ENCODE measurements at regions not wholly inside any gene's neighbourhood (a gene's known extent, or its start where the extent isn't known, plus 50 kb on each side); places are given as distances from the start of the nearest gene placed in this dataset.

DNA sequence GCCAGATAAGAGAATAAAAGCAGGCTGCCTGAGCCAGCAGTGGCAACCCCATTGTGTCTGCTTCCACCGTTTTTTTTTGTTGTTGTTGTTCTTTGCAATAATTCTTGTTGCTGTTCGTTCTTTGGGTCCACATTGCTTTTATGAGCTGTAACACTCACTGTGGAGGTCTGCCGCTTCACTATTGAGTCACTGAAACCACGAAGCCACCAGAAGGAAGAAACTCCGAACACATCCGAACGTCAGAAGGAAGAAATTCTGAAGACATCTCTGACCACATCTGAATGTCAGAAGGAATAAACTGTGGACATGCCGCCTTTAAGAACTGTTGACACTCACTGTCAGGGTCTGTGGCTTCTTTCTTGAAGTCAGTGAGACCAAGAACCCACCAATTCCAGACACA, 110.5 kb downstream of the PCDH18 start:
- TF ChIP-seq POLR2A (IDR thresholded peaks at IDR 0.05), result no peak
- TF ChIP-seq, protein P1, sequence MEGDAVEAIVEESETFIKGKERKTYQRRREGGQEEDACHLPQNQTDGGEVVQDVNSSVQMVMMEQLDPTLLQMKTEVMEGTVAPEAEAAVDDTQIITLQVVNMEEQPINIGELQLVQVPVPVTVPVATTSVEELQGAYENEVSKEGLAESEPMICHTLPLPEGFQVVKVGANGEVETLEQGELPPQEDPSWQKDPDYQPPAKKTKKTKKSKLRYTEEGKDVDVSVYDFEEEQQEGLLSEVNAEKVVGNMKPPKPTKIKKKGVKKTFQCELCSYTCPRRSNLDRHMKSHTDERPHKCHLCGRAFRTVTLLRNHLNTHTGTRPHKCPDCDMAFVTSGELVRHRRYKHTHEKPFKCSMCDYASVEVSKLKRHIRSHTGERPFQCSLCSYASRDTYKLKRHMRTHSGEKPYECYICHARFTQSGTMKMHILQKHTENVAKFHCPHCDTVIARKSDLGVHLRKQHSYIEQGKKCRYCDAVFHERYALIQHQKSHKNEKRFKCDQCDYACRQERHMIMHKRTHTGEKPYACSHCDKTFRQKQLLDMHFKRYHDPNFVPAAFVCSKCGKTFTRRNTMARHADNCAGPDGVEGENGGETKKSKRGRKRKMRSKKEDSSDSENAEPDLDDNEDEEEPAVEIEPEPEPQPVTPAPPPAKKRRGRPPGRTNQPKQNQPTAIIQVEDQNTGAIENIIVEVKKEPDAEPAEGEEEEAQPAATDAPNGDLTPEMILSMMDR (IDR thresholded peaks at IDR 0.05), result no peak
- no peak for TF ChIP-seq POLR2AphosphoS5 (IDR thresholded peaks at IDR 0.05)
